ENCODE measurements at regions not wholly inside any gene's neighbourhood (a gene's known extent, or its start where the extent isn't known, plus 50 kb on each side); places are given as distances from the start of the nearest gene placed in this dataset.
A peak's percentile ranks its signal among the peaks of the same experiment; 100 is the strongest.

DNA sequence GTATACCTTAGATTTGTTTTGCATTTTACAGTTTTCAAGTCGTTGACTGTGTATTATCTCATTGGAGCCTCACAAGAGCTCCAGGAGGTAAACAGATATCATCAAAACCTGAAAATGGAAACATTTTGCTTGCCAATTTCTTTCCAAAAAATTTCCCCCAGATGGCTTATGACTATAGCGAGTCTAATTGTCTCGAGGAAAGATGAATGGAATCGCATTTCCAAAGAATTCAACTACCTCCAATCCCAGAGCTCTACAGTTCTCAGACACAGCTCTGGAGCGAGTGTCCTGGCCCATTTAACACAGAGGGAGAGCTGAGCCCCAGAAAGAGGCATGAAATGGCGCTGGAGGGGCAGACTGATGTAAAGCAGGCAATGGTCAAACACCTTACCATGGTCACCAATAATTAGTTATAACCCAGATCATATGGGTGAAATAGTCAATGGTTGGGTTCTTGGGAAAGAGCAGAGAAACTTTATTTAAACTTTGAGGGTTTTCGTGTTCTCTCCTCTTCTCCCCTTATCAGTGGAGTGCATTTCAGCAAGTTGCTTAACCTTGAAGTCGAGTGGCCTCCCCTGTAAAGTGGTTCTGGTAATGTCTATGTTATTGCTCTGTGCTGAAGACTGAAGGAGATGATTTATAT, 168.2 kb downstream of the ZDHHC21 start:
- DNase-seq (ENCODE audit: low read depth, low spot score): no peak
- in situ Hi-C loops (cut with HindIII; ENCODE audit: low pct_unique_long_range_greater_than_20kb, low sequenced_read_pairs): no loop called here

DNA sequence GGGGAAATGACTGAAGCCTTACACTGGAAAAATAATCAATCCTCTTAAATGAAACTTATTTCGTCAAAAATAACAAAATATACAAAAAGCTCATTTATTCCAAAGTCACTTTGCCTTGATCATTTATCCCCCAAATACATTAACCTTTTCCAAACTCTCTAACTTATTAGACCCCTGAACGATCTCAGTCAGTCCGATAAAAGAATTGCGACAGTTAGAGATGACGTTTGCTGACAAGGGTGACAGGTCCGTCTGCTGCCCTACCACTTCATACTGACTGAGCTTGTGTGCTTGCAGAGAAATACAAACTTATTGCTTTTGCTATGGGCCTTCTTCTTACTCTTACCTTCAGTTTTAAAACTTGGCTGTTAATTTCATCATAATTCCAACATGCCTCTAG, 169.7 kb downstream of the ZDHHC21 start:
- in situ Hi-C loops (cut with HindIII; ENCODE audit: low pct_unique_long_range_greater_than_20kb, low sequenced_read_pairs): no loop called here

DNA sequence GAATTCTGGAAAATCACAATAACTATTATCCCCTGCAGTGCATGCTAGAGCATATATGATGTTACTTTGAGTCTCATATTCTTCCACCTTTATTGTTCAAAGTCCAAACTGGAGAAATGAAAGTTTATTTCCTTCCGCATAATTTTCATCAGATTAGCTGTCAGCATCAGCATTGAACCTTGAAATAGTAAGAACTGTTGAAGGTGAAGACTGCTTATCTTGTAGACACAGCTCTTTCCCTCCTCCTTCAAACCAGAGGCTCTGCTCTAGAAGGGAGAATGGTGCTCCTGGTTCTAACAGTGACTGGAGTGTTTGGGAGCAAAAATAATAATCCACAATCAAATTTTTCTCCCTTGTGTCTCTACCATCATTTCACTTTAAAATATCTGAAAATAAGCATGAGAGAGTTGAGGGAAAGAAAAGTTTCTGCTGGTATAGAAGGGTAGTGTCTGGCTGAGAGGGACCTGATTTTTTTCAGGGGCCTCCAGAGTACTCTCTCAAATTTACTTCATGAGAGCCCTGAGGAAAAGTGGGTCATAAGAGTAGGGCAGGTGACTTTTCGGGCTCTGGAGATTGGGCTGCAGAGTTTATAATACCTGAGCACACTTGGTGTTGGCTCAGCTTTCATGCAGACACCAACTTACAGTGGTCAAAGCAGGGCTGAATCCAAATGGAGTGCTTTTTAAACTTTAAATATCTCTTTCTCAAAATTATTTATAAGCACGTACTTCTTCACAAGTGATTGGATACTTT, 170.4 kb downstream of the ZDHHC21 start:
- in situ Hi-C loops (cut with HindIII; ENCODE audit: low pct_unique_long_range_greater_than_20kb, low sequenced_read_pairs): no loop called here

More for the DNA sequence above, 169.7 kb downstream of the ZDHHC21 start:
- DNase-seq (ENCODE audit: low read depth, low spot score): no peak

DNA sequence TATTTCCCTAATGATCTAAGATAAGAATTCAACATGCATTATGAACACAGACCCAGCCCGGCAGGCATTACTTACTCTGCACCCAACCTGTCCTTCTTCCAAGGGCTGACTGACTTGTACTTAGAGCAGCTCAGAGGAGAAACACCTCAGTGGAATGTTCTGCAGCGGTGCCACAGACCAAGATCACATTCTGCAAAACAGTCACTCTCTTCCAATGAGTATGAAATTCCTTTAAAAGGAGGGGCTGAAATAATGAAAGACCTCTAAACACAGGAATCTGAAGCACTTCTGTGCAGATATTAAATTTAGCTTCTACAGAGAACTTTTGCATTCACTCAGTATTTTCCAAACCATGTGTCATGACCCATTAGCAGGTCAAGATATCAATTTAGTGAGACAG, 172.9 kb downstream of the ZDHHC21 start:
- in situ Hi-C loops (cut with HindIII; ENCODE audit: low pct_unique_long_range_greater_than_20kb, low sequenced_read_pairs): no loop called here
- no peak for DNase-seq (ENCODE audit: low read depth, low spot score)

More for the DNA sequence above, 170.4 kb downstream of the ZDHHC21 start:
- no peak for DNase-seq (ENCODE audit: low read depth, low spot score)

DNA sequence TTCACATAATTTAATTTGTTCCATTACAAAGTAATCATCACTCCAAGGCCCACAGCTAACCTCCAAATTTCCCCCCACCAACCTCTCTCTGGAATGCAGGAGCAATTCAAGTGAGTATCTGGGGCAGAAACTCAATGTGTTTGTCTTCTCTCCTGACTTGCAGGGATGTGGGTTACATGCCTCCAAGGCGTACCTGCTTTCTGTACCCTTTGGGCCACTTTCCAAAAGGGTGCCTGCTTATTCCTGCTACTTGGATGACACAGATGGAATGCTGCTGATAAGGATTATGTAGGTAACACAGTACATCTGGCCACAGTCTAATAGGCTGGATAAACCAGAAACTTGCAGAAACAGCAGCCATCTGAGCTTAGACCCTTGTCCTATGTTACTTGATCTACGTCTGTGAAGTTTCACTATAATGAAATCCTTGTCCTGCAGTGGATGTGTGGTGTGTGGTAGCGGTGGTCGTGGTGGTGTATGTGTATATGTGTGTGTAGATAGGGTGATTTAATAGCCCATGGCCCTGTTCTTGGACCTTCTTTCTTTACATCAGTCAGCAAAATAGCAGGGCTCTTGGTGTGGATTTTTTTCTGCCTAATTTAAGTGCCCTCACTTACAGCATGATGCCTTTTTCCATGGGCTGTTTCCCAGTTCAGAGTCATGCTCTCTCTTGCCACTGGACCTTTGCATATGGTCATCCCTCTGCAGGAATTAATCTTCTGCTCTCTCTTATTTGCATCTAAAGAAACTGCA, 175.9 kb downstream of the ZDHHC21 start:
- in situ Hi-C loops (cut with HindIII; ENCODE audit: low pct_unique_long_range_greater_than_20kb, low sequenced_read_pairs): no loop called here

DNA sequence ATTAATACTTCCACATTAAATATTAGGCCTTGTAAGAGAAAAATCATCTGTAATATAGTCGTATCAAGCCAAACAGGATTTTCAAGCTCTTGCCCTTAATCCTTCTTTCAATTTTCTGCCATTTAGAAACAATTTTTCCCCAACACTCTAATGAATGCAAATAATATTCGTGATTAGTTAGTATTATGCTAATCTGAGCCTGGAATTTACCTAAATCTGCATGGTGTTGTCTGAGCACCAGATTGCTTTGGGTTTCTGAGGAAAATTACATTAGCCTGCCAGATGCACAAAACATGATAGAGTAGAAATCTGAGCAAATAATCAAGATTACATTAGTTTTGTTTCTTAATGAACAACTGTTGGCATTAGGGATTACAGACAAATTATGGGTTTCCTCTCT, 176.6 kb downstream of the ZDHHC21 start:
- in situ Hi-C loops (cut with HindIII; ENCODE audit: low pct_unique_long_range_greater_than_20kb, low sequenced_read_pairs): no loop called here
- no peak for DNase-seq (ENCODE audit: low read depth, low spot score)

More for the DNA sequence above, 175.9 kb downstream of the ZDHHC21 start:
- no peak for DNase-seq (ENCODE audit: low read depth, low spot score)

DNA sequence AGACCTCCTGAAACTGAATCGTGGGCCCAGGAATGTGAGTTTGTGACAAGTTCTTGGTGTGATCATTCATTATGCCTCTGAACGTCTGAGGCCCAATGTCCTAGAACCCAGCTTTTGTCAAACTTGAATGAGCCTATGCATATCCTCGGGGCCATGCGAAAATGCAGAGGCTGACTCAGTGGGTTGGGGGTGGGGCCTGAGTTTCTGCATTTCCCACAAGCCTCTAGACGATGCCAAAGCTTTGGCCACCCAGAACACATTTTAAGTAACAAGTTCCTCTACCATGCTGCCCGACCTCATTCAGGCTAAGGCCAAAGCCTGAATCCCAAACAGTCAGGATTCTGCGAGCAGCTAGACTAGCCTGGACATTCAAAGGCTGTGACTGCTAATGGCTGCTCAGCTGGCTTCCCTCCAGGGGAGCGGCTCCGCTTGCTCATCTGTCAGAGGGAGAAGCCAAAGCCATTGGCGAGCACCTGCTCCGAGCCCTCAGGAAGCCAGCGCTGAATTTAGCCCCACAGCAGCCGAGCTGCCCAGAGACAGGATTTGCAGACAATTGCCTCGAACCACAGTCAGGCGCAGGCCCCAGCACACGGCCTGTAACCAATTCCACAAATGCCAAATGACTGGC, 177.5 kb downstream of the ZDHHC21 start:
- DNase-seq (ENCODE audit: low read depth, low spot score): no peak
- in situ Hi-C loops (cut with HindIII; ENCODE audit: low pct_unique_long_range_greater_than_20kb, low sequenced_read_pairs): no loop called here

DNA sequence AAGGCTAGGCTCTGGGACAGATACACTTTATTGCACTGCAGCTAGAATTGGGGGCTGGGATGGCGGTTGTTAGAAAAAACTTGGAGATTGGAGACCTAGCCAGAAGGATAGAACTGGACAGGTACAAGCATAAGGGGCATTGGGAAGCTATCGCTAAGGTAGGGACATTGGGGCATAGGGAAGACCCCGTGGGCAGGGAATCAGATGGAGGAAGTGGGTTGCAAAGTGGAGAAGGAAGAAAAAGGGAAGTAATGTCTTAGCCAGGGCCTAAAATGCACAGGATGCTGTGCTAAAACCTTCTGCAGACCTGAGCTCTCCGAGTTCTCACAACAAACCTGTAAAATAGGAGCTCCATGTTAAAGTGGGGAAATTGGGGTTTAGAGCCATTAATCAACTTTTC, 178.2 kb downstream of the ZDHHC21 start:
- in situ Hi-C loops (cut with HindIII; ENCODE audit: low pct_unique_long_range_greater_than_20kb, low sequenced_read_pairs): no loop called here
- DNase-seq (ENCODE audit: low read depth, low spot score): no peak

DNA sequence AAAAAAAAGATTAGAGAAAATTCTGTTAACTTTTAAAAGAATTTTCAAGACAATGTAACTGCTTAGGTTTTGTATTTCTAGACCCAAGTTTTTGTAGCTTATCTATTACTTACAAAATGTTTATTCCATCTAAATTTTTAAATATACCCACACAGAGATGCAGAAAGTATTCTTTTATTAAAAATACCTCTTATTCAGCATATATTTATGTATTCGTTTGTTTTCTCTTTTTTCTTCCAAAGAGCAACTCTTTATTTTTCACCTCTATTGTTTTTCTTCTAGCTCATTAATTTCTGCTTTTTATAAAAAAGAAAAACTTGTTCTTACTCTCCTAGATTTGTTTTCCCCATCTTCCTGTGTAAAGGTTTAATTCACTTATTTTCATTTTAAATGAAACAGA, 180.3 kb downstream of the ZDHHC21 start:
- in situ Hi-C loops (cut with HindIII; ENCODE audit: low pct_unique_long_range_greater_than_20kb, low sequenced_read_pairs): no loop called here
- DNase-seq (ENCODE audit: low read depth, low spot score): no peak

DNA sequence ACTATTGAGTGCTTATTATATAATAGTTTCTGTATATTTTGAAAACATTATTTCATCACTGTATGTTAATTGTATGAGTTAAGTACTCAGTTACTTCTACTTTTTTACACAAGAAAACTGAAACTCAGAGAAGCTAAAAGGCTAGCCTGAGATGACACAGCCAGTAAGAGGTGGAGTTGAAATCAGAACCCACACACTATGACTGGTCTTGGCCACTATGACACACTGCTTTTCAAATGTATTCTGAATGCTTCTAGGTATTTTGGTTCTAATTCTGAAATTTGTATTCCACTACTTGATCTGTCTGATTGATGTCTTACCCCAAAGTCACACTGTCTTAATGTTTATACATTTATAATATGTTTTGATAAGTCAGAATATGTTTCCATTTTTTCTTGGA, 181.8 kb downstream of the ZDHHC21 start:
- in situ Hi-C loops (cut with HindIII; ENCODE audit: low pct_unique_long_range_greater_than_20kb, low sequenced_read_pairs): no loop called here

DNA sequence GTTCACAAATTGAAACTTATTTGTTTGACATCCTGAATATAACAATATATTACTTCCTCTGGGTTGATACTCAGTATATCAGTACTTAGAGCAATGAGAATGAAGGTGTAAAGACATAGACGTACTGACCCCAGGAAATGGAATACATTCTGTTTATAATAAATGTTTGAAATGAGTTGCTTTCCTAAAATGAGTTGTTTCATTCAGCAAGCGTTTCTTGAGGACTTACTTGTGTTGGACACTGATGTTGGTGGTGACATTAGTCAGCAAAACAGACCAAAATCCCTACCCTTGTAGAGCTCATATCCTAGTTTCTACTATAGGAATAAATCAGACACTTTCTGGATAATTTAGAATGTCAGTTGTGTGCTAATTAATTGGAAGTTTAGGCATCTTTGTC, 184.3 kb downstream of the ZDHHC21 start:
- no peak for DNase-seq (ENCODE audit: low read depth, low spot score)
- in situ Hi-C loops (cut with HindIII; ENCODE audit: low pct_unique_long_range_greater_than_20kb, low sequenced_read_pairs): no loop called here

More for the DNA sequence above, 181.8 kb downstream of the ZDHHC21 start:
- no peak for DNase-seq (ENCODE audit: low read depth, low spot score)

DNA sequence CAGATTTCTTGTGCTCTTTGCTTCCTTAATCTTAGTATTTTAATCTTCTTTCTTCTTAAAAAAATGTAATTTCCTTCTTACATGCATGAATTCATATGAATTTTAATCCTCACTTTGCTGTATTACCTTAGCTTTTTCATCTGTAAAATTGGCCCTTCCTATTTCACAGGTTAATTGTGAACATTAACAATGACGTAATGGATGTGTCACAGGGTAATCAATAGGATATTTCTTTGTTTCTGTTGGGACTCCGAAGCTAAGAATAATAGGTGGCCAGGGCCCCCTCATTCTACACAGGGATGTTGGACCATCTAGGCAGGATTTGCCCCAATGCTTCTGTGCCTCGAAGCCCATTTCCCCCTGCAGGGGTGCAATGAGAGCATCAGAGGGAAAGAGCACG, 187.4 kb upstream of the NFIB start:
- in situ Hi-C loops (cut with HindIII; ENCODE audit: low pct_unique_long_range_greater_than_20kb, low sequenced_read_pairs): no loop called here
- DNase-seq (ENCODE audit: low read depth, low spot score): no peak

DNA sequence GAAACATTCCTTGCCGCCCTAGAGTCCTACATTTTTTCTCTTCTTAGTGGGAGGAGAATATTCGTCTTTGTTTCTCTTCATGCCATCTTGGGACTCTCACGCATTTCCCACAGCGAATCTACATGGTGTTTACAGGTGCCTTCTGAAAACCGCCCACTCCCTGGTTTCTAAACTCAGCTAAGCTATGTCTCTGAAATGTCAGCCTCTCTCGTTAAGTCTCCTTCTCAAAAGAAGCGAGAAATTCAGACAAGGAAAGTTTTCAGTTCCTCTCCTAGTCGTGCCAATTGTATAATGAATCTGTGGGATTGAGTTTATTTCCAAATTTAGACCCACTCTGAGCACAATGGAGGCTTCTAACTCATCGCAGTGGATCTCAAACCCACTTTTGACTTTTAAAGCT, 186.8 kb upstream of the NFIB start:
- in situ Hi-C loops (cut with HindIII; ENCODE audit: low pct_unique_long_range_greater_than_20kb, low sequenced_read_pairs): no loop called here
- DNase-seq (ENCODE audit: low read depth, low spot score): peak; percentile 14

DNA sequence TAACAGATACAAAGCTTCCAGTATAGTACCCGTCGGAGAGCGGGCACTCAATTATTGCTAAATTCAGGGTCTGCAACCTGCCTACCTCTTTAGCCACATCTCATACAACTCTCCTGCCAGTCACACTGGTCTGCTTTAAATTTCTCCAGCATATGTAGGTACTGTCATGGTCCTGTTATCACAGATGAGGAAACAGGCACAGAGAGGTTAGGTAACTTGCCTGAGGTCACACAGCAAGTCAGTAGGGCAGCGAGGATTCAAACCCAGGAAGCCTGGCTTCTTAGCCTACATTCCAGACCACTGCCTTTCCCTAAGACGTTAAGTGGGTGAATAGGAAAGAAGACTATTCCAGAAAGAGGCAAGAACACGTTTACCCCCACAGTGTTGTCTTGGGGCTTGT, 186.0 kb upstream of the NFIB start:
- in situ Hi-C loops (cut with HindIII; ENCODE audit: low pct_unique_long_range_greater_than_20kb, low sequenced_read_pairs): no loop called here
- no peak for DNase-seq (ENCODE audit: low read depth, low spot score)

DNA sequence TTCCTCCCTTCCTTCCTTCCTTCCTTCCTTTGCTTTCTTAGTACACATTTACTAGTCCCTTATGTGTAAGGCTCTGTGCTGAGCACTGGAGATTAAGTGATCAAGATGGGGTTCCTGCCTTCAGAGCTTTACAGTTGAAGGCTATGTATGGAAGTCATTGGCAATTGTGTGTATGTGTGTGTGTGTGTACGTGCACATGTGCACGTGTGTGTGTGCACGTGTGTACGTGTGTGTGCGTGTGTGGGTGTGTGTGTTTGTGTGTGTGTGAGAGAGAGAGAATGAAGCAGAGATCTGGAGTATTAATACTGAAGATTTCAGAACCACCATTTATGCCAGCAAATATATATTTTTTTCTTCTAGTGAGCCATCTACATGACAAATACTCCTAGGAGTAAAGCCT, 184.9 kb upstream of the NFIB start:
- in situ Hi-C loops (cut with HindIII; ENCODE audit: low pct_unique_long_range_greater_than_20kb, low sequenced_read_pairs): no loop called here
- no peak for DNase-seq (ENCODE audit: low read depth, low spot score)

DNA sequence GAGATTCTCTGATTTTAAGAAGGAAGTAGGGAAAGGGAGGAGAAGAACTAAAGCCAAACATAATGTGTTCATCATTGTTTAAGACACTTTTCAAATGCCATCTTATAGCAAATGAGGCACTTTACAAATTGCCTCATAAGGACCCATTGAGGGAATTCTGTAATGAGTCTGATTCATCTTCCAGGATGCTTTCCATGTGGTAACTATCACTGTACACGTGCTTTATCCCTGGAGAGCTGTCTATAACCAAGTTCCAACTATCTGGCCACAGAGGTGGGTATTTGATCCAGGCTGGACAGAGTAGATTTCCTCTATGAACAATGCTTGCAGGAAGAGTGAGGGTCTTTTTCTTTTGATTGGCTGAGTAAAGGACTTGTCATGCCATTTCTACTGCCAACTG, 183.5 kb upstream of the NFIB start:
- in situ Hi-C loops (cut with HindIII; ENCODE audit: low pct_unique_long_range_greater_than_20kb, low sequenced_read_pairs): no loop called here

DNA sequence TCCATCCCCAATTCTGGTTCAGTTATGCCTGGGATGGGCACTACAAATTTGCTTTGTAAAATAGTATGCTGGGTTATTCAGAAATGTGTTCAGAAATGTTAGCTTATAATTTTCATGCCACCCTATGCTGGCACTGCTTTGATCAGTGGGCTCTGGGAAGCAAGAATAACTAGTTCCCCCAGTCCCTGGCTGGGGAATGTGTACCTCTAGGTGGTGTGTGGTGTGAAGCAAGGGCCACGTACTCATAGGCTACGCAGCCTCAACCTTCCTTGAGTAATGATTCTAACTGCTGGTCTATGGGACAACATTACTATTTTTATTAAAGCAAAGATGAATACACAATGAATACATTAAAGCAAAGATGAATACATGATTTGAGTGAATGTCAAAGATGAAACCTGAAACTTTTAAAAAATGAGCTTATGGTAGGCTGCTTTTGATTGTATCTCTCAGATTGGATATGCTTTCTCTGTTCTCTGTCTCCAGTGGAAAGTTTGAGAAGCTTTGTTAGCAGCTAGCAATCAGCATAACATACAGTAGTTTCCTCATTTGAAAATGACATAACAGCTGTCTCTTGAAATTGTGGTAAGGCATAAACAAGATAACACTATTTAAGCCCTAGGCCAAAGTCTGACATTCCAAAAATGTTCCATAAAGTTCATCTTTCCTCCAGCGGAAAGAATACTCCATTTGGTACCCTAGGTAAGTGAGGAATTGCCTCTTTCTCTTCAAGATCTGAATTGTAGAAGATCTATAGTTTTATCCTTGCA, 174.7 kb upstream of the NFIB start:
- no peak for DNase-seq (ENCODE audit: low read depth, low spot score)
- in situ Hi-C loops (cut with HindIII; ENCODE audit: low pct_unique_long_range_greater_than_20kb, low sequenced_read_pairs): no loop called here

More for the DNA sequence above, 183.5 kb upstream of the NFIB start:
- no peak for DNase-seq (ENCODE audit: low read depth, low spot score)

Data from SK-MEL-5 (cell line).